Chondrocyte (in vitro differentiated cells): ENCODE measurements at regions not wholly inside any gene's neighbourhood (a gene's known extent, or its start where the extent isn't known, plus 50 kb on each side); places are given as distances from the start of the nearest gene placed in this dataset.

Experiments used
- DNase-seq: peaks from one replicate; pipeline ENCODE4 v3.0.0; 2021; ENCODE audit warnings: mixed read lengths, low spot score
- H3K27ac Mint-ChIP-seq: one replicate; pipeline ENCODE4 v1.8.0; 2021; ENCODE audit warnings: mild to moderate bottlenecking, moderate library complexity, mixed read lengths; ENCODE audit not compliant: unreplicated experiment
- H3K27me3 Mint-ChIP-seq: 2 replicates; pipeline ENCODE4 v1.8.0; 2021; ENCODE audit warnings: low read depth, mixed read lengths
- H3K36me3 Mint-ChIP-seq: 2 replicates; pipeline ENCODE4 v1.8.0; 2021; ENCODE audit warnings: low read depth, mixed read lengths
- H3K4me1 Mint-ChIP-seq: 2 replicates; pipeline ENCODE4 v1.8.0; 2021; ENCODE audit warnings: low read depth, mild to moderate bottlenecking, mixed read lengths
- H3K4me3 Mint-ChIP-seq: one replicate; pipeline ENCODE4 v1.8.0; 2021; ENCODE audit warnings: mild to moderate bottlenecking, moderate library complexity, mixed read lengths; ENCODE audit not compliant: unreplicated experiment
- H3K9me3 Mint-ChIP-seq: 2 replicates; pipeline ENCODE4 v1.8.0; 2021; ENCODE audit warnings: low read depth, mixed read lengths
- CTCF ChIP-seq: fragments of 200-600 bp; sonication (generic); IDR thresholded peaks from 2 replicates; pipeline ENCODE4 v1.5.0; 2021; ENCODE audit warnings: antibody characterized with exemption, mild to moderate bottlenecking, moderate library complexity

- Mint-ChIP-seq H3K9me3 (no peaks in the 10 kb centered on the region), H3K36me3 (no peaks in the 10 kb centered on the region), H3K27ac (no peak overlapping the region), H3K27me3 (peaks cover 2% of the 10 kb centered on the region), H3K4me3 (no peak overlapping the region), H3K4me1 (peaks cover 12% of the 10 kb centered on the region)
- DNase-seq = no peak
- TF ChIP-seq CTCF = no peak
Observed at GRCh38 chr2:138327967-138328366, 173.6 kb upstream of the SPOPL start.

GRCh38 chr2:138329162-138329561 is 172.4 kb upstream of the SPOPL start:
- no peak overlapping the region for H3K4me3 Mint-ChIP-seq
- no peaks in the 10 kb centered on the region for H3K9me3 Mint-ChIP-seq
- H3K36me3 Mint-ChIP-seq = no peaks in the 10 kb centered on the region
- no peak for TF ChIP-seq CTCF
- peaks cover 2% of the 10 kb centered on the region for H3K27me3 Mint-ChIP-seq
- no peak for DNase-seq
- peaks cover 12% of the 10 kb centered on the region for H3K4me1 Mint-ChIP-seq
- H3K27ac Mint-ChIP-seq = no peak overlapping the region

- peaks cover 12% of the 10 kb centered on the region for H3K4me1 Mint-ChIP-seq
- no peak for TF ChIP-seq CTCF
- no peaks in the 10 kb centered on the region for H3K36me3 Mint-ChIP-seq
- no peak overlapping the region for H3K4me3 Mint-ChIP-seq
- H3K27me3 Mint-ChIP-seq = peaks cover 1% of the 10 kb centered on the region
- no peak overlapping the region for H3K27ac Mint-ChIP-seq
- no peaks in the 10 kb centered on the region for H3K9me3 Mint-ChIP-seq
- no peak for DNase-seq
Observed at GRCh38 chr2:138329591-138329990, 172.0 kb upstream of the SPOPL start.

GRCh38 chr2:138333121-138333520 is 168.4 kb upstream of the SPOPL start:
- Mint-ChIP-seq H3K4me3 (no peak overlapping the region), H3K9me3 (no peaks in the 10 kb centered on the region), H3K27ac (no peak overlapping the region), H3K27me3 (no peaks in the 10 kb centered on the region), H3K36me3 (no peaks in the 10 kb centered on the region), H3K4me1 (peaks cover 10% of the 10 kb centered on the region)
- DNase-seq = no peak
- no peak for TF ChIP-seq CTCF

GRCh38 chr2:138333677-138334076 is 167.9 kb upstream of the SPOPL start:
- no peak for DNase-seq
- no peak overlapping the region for H3K27ac Mint-ChIP-seq
- H3K27me3 Mint-ChIP-seq = no peaks in the 10 kb centered on the region
- peaks cover 10% of the 10 kb centered on the region for H3K4me1 Mint-ChIP-seq
- no peak overlapping the region for H3K4me3 Mint-ChIP-seq
- no peak for TF ChIP-seq CTCF
- no peaks in the 10 kb centered on the region for H3K9me3 Mint-ChIP-seq
- H3K36me3 Mint-ChIP-seq = no peaks in the 10 kb centered on the region
